Epithelial cell of esophagus (primary cell): ENCODE measurements at regions not wholly inside any gene's neighbourhood (a gene's known extent, or its start where the extent isn't known, plus 50 kb on each side); places are given as distances from the start of the nearest gene placed in this dataset.

Experiments used
- DNase-seq: peaks from one replicate; pipeline ENCODE4 v3.0.0; 2010; ENCODE audit warnings: low read depth
- H3K4me3 ChIP-seq: 2 replicates; pipeline ENCODE4 v1.5.1; 2011; ENCODE audit warnings: mild to moderate bottlenecking, low read length, control low read depth
- TF ChIP-seq, protein P1 (sequence below): IDR thresholded peaks from 2 replicates; pipeline ENCODE4 v1.5.1; 2011; ENCODE audit warnings: low read depth, mild to moderate bottlenecking, low read length, control low read depth, inconsistent platforms; ENCODE audit not compliant: insufficient read depth; ENCODE audit errors: missing control alignments

DNA sequence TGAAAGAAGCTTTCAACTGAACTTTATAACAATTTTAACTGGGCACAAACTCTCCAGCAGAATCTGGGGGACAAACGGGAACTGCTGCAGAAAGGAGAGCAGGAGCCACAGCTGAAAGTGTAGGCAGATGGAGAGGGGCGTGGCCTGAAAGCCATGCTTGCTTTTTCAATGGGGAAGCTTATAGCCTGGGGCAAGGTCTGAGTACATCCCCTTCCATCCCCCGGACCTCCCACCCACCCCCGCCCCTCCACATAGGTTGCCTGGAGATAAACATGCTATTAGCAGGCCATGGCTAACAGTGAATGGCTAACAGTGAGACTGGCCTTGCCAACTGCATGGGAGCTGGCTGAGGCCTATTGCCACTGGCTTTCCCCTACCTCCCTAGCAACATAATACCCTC, 317.9 kb upstream of the TANK start:
- no peak overlapping the region for H3K4me3 ChIP-seq
- no peak for DNase-seq
- TF ChIP-seq, protein P1, sequence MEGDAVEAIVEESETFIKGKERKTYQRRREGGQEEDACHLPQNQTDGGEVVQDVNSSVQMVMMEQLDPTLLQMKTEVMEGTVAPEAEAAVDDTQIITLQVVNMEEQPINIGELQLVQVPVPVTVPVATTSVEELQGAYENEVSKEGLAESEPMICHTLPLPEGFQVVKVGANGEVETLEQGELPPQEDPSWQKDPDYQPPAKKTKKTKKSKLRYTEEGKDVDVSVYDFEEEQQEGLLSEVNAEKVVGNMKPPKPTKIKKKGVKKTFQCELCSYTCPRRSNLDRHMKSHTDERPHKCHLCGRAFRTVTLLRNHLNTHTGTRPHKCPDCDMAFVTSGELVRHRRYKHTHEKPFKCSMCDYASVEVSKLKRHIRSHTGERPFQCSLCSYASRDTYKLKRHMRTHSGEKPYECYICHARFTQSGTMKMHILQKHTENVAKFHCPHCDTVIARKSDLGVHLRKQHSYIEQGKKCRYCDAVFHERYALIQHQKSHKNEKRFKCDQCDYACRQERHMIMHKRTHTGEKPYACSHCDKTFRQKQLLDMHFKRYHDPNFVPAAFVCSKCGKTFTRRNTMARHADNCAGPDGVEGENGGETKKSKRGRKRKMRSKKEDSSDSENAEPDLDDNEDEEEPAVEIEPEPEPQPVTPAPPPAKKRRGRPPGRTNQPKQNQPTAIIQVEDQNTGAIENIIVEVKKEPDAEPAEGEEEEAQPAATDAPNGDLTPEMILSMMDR = no peak

DNA sequence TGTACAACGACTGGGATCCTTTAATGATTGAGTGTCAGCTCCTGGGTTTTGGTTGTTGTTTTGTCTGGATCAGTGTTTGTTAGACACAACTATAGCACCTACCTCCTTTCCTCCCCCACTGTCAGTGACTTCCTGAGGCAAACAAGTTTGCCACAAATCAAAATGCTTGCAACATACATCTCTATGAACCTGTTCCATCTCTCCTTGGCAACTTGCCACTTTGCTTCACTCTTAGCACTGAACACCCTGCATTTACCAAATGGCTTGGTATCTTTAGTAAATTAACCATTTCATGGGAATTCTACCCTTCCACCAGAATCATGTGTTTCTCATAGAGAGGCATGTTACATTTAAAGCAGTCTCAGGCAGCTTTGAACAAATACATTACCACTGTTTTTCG, 301.1 kb upstream of the TANK start:
- peak; percentile 63 for DNase-seq
- TF ChIP-seq, protein P1 = no peak
- no peak overlapping the region for H3K4me3 ChIP-seq

DNA sequence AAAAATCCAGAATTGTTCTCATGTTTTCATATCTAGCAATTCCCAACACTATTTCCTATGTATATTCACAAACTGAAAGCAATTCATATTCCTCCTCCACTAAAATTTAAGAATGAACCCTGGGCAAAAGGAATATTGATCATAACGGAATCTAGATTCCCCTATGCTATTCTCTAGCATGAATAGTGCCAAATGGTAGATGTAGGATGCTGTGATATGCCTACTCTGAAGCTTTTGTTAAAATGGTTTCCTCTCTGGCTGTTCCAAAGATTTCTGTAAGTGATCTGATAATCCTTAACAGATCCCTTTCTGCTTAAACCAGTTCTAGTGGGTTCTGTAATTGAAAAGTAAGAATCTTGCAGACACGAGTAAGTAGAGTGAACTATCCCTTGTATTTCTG, 298.0 kb upstream of the TANK start:
- no peak for DNase-seq
- no peak overlapping the region for H3K4me3 ChIP-seq
- TF ChIP-seq, protein P1 = no peak

DNA sequence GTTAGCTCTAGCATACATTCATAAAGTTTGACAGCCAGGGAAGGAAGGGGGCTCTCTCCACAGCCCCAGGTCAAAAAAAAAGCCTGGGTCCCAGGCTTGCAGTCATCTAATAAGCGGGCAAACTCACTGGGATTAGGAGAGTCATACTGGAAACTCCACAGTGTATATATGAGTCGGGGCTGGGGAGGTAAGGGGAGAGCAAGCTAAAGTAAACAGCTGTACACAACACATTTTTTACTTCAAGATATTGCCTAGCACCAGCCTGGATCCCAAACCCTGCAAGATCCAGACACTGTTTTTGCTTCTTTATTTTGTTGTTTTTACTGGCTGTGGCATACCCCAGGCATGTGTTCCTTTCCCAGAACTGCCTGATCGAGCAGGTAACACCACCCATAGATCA, 291.3 kb upstream of the TANK start:
- DNase-seq = no peak
- H3K4me3 ChIP-seq = no peak overlapping the region
- TF ChIP-seq, protein P1 = no peak

DNA sequence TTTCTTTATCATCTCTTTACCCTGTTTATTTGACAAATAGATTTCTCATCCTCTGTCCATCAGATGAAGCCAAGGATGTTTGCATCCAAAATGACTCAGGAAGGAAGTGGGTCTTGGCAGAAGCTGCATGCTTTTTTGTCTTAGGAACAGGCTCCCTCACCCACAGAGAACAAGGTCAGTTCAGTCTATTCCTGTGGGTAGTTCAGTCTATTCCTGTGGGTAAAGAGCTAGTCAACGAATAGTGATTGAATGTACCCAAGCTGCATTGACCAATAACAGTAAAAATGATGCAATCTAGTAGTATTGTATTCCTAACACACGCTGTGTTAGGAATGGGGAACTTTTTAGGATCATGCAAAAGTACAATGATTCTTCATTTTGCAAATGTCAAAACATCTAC, 290.8 kb upstream of the TANK start:
- TF ChIP-seq, protein P1 = no peak
- no peak overlapping the region for H3K4me3 ChIP-seq
- peak; percentile 58 for DNase-seq

DNA sequence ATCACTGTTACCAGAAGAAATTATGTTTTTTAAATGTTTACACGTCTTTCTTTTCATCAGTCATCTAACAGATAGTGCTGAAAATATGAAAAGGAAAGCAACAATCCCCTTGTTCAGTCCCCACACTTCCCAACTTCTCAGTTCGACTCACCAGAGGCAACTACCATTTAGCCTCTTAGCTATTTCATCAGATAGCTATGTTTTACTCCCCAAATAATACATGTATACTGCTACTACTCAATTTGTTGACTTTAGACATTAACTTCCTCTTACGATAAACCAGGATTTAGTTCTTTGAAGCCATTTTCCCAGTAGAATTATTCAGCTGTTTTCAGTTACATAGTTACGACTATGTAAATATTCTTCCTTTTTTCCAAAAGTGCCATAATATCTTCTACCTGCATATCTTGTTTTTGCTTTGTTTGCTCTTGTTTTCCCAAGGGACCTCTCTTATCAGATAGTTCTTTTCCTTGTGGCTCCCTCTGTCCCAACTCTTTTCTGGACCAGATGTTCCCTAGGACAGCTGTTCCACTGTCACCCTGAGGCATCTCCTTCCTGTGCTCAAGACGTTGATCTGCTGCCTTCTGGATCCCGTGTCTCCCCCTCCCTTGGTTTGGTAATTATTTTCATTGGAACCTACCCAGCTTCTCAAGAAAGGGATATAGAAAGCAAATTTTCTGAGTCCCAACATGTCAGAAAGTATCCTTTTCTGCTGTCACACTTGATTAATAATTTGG, 289.3 kb upstream of the TANK start:
- TF ChIP-seq, protein P1 = no peak
- H3K4me3 ChIP-seq = no peak overlapping the region
- DNase-seq = no peak

DNA sequence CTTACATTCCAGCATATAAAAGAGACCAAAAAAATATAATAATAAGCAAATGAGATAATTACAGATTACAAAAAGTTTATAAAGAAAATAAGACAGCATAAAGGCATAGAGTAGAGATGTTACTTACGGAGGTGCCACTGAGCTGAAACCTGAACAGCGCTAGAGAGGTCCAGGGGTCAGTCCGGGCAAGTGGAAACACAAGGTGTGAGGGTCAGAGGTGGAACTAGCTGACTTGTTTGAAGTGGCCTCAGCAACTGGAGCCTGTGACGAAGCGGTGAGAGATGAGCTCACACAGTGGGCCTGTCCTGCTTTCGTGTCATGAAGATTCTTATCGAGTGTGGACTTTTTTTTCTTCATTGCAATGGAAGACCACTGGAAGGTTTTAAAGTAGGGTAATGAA, 288.3 kb upstream of the TANK start:
- TF ChIP-seq, protein P1 = no peak
- no peak for DNase-seq
- H3K4me3 ChIP-seq = no peak overlapping the region
